GM19395 (cell line): ENCODE measurements at regions not wholly inside any gene's neighbourhood (a gene's known extent, or its start where the extent isn't known, plus 50 kb on each side); places are given as distances from the start of the nearest gene placed in this dataset.

Experiments
- ATAC-seq: cut with Tn5 transposase; IDR thresholded peaks from one replicate; pipeline ENCODE4 v1.9.1; 2021; ENCODE audit warnings: mild to moderate bottlenecking, moderate library complexity; ENCODE audit not compliant: unreplicated experiment

GRCh38 chr4:126086041-126086440 is 771.3 kb downstream of the FAT4 start:
- no peak for ATAC-seq

- ATAC-seq = no peak
These were observed 772.3 kb downstream of the FAT4 start for GRCh38 chr4:126087101-126087500.

DNA sequence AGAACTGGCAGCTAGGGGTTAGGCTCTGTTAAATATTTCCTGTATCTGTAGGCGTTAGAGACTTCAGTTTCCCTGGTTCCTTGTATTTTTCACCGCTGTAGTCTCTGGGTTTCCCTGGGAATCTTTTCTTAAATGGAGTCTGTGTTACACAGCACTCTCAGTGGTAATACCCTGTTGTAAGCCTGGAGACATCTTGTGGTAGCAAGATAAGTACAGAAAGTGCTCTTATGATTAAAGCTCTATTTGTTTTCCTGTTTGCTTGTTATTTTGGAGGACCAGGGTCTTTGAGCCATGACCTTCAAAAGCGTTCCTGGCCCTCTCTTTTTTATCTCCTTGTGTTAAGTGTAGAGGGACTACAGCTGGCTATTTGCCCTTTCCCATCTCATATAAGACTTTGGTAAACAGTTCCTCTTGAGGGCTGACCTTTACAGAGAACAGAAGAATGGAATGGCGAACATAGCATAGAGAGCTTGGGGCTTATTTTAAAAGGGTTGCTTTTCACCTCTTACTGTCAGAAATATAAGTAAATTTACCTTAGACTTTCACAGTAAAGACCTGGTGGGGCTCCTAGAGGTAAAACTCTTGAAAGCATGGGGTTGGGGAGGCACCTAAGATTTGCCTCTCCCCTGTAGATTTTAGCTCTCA is 782.5 kb downstream of the FAT4 start:
- no peak for ATAC-seq

GRCh38 chr4:126106658-126107057 is 791.9 kb downstream of the FAT4 start:
- ATAC-seq = no peak

- no peak for ATAC-seq
These were observed 795.1 kb downstream of the FAT4 start for GRCh38 chr4:126109836-126110235.

DNA sequence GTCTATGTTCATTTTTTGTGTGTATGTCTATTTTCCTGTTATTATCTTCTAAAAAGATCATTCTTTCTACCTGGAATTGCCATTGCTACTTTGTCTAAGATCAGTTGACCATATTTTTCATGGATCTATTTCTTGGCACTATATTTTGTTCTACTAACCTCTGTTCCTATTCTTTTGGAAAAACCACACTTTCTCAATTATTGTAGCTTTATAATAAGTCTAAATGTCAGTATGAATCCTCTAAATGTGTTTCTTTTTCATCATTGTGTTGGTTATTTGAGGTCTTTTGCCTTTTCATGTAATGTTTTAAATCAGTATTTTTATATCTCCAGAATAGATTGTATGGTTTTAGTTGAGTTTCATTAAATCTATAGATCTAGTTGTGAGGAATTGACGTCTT is 798.3 kb downstream of the FAT4 start:
- no peak for ATAC-seq

DNA sequence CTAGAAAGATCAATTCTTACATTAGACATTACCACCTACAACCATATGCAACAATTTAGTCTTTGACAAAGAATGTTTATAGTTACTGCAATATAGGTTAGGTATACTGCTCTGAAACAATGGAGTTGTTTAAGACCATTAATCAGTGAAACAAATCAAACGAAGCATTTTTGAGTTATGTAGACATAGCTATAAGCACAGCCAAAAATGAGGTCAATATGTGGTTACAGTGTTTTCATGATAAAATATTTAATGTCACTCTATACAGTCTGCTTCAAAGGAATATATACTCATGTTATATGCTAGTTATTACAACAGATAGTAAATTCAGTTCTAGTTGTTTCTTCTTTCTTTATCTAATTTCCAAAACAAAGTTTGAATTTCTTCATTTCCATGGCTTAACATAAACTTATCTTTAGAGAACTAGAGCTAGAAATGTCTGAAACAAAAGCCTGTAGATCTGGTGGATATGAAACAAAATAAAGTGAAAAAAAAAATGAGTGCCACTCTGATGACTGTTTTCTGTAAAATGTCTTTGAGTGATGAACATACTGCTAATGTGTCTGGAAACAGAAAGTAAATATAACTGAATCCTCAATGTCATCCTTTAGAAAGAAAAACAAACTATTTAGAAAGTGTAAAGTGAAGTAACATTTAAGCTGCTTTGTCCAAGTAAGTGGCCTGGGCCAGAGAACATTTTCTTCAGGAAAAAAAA is 809.0 kb downstream of the FAT4 start:
- no peak for ATAC-seq

- no peak for ATAC-seq
These were observed 810.1 kb downstream of the FAT4 start for GRCh38 chr4:126124818-126125217.

DNA sequence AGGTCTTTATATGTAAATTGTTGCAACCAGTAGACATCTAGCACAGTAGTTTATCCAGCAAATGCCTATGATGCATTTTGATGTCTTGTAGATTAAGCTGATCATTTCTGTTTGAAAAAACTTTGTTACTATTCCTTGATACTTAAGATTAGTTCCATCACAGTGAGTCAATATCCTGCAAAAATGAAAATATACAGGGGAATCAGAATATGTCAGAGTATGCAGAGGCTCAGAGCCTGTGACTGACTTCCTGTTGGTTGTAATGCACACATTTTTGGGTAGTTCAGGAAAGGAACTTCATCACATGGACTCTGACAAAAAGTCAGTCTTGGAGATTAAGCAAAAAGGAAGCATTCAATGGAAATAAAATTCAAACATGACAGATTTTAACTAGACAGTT is 815.5 kb downstream of the FAT4 start:
- ATAC-seq = no peak

GRCh38 chr4:126136922-126137781 is 822.4 kb downstream of the FAT4 start:
- ATAC-seq = no peak

DNA sequence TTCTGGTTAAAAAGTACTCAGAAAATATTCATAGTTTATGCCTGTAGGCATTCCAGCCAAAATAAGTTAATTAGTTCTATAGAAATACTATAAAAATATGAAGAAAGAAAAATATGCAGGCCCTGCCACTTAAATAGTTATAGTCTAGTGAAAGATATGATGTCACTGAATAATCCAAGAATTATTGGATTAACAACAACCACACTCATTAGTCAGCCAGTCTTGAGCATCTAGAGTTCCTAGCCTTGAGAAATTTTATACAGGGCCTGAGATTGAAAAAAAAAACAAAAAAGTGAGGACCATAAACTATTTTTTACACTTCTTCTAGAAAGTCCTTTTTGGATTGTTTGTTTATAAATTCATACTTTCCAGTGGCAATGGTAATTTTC is 823.0 kb downstream of the FAT4 start:
- no peak for ATAC-seq

DNA sequence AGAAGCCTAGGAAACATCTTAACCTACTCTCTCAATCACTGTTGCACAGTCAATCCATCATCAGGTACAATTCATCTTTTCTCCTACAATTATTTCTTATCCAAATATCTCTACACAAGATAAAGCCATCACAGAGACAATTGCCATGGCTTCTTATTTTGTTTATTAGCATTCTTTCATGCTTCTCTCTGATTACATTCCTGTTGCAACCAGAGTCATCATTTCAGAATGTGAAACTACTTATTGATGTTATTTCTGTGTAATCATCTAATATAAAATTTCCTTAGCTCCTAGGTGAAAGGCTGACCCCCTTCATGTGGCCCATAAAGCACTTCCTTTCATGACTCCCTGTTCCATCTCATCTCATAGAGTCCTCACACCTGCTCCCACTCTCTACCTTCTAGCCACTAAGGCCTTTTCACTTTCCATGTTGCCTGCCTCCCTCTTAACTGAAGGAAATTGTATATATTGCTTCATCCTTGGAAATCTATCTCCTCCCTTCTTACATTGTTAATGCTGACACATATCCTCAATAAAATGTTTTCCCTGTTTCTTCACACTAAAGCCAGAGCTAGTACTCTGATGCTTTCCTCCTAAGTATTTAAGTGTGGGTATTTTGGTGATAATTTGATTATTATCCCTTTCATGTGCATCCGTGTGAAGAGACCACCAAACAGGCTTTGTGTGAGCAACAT is 829.9 kb downstream of the FAT4 start:
- no peak for ATAC-seq

GRCh38 chr4:126168484-126168883 is 853.7 kb downstream of the FAT4 start:
- no peak for ATAC-seq

GRCh38 chr4:126172126-126172525 is 857.4 kb downstream of the FAT4 start:
- no peak for ATAC-seq

- no peak for ATAC-seq
These were observed 859.9 kb downstream of the FAT4 start for GRCh38 chr4:126174627-126175026.

DNA sequence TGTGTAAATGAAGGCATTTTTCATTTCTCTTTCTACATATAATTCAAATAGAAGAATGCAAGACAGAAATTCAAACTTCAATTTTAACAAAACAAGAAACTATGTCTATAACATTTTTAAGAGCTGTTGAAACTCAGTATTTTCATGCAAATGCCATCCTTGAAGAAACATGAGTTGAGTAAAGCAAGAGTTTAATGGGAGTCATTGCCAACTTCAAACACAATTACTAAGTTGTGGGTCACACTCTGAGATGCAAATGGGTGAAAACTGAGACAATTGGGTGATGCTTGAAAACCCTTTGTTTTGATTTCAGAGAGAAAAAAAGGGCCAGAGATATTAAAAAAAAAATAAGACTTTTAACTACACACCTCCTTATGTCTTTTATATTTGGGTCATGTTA is 865.9 kb downstream of the FAT4 start:
- ATAC-seq = no peak

- no peak for ATAC-seq
These were observed 867.6 kb downstream of the FAT4 start for GRCh38 chr4:126182336-126182735.

- ATAC-seq = no peak
These were observed 868.0 kb downstream of the FAT4 start for GRCh38 chr4:126182786-126183185.

- ATAC-seq = no peak
These were observed 868.5 kb downstream of the FAT4 start for GRCh38 chr4:126183206-126183605.

- ATAC-seq = no peak
These were observed 876.8 kb downstream of the FAT4 start for GRCh38 chr4:126191536-126191935.

- ATAC-seq = no peak
These were observed 877.8 kb downstream of the FAT4 start for GRCh38 chr4:126192506-126192905.
